MM.1S (cell line): ENCODE measurements at regions not wholly inside any gene's neighbourhood (a gene's known extent, or its start where the extent isn't known, plus 50 kb on each side); places are given as distances from the start of the nearest gene placed in this dataset.
"Not testable (repeated sequence)": the region's sequence is repeated elsewhere in the genome, so short reads cannot be mapped to it uniquely, and the experiment has no call there.

Experiments
- EZH2 ChIP-seq: fragments of 300-600 bp; sonication (generic); optimal IDR thresholded peaks from 2 replicates; pipeline ENCODE3; 2017; ENCODE audit warnings: low read depth, mild to moderate bottlenecking, antibody characterized with exemption, low read length, mixed read lengths
- EZH2phosphoT487 ChIP-seq: fragments of 300-600 bp; sonication (generic); IDR thresholded peaks from 2 replicates; pipeline ENCODE4 v1.6.1; 2018; ENCODE audit warnings: antibody characterized with exemption, low read length
- TF ChIP-seq, protein P1 (sequence below): fragments of 300-600 bp; sonication (generic); IDR thresholded peaks from 2 replicates; pipeline ENCODE4 v1.5.1; 2016; ENCODE audit warnings: antibody characterized with exemption, low read length, mixed read lengths

DNA sequence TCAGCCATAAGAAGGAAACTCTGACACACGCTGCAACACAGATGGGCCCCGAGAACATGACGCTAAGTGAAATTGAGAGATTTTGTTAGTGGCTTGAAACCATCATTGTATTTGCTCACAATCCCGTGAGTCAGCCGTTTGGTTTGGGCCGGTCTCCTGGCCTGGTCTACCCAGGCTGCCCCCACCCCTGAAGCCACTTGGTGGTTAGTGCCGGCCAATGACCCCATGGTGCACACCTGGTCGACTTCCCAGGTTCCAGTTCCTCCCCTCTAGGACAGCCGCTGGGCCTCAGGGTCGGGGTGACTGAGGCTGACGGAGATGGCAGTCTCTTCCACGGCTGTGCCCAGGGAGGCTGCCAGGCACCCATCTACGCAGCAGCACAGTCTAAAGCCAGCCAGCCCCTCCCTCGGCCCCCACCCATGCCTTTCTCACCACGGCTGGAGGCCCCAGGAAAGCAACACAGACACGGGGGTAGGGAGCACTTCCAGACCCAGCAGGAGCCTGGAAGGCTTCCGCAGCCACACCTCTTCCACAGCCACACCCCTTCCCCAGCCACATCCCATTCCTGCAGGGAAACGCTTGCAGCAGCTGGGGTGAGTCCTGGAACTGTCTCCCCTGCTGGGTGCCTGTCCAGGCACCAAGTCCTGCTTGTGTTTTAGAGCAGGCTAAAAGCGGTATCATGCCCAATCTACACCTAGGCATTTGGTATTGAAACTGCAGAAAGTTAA lies 5413.2 kb upstream of the TPTE start:
- TF ChIP-seq, protein P1, sequence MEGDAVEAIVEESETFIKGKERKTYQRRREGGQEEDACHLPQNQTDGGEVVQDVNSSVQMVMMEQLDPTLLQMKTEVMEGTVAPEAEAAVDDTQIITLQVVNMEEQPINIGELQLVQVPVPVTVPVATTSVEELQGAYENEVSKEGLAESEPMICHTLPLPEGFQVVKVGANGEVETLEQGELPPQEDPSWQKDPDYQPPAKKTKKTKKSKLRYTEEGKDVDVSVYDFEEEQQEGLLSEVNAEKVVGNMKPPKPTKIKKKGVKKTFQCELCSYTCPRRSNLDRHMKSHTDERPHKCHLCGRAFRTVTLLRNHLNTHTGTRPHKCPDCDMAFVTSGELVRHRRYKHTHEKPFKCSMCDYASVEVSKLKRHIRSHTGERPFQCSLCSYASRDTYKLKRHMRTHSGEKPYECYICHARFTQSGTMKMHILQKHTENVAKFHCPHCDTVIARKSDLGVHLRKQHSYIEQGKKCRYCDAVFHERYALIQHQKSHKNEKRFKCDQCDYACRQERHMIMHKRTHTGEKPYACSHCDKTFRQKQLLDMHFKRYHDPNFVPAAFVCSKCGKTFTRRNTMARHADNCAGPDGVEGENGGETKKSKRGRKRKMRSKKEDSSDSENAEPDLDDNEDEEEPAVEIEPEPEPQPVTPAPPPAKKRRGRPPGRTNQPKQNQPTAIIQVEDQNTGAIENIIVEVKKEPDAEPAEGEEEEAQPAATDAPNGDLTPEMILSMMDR = not testable (repeated sequence)
- not testable (repeated sequence) for TF ChIP-seq EZH2, EZH2phosphoT487
